H1 (cell line): ENCODE measurements at regions not wholly inside any gene's neighbourhood (a gene's known extent, or its start where the extent isn't known, plus 50 kb on each side); places are given as distances from the start of the nearest gene placed in this dataset.

Source experiments
- CTCF ChIA-PET: fragments of 300-600 bp; sonication (Branson Sonifier 250); formaldehyde crosslinking; loops from one replicate; lab custom pipeline; 2021; ENCODE audit not compliant: partially characterized antibody; lab: Charles Lee
- POLR2A ChIA-PET: fragments of 300-600 bp; sonication (Branson Sonifier 250); formaldehyde crosslinking; loops from one replicate; lab custom pipeline; 2021; ENCODE audit warnings: inconsistent platforms; ENCODE audit not compliant: partially characterized antibody; lab: Charles Lee
- DNase-seq, 2 experiments: peaks; one replicate each; pipeline versions ENCODE4 v3.0.0 to v3.0.0-alpha.2; 2010 to 2022; ENCODE audit warnings: low spot score in 2 of 2, low read depth in 1 of 2, mixed read lengths in 1 of 2
- FAIRE-seq: peaks from 2 replicates; lab custom pipeline; 2011; peaks lifted over from hg19 to GRCh38; lab: Jason Lieb, UNC
- H2AFZ ChIP-seq: 2 replicates; pipeline ENCODE4 v1.8.1; 2012; ENCODE audit warnings: low read length, inconsistent platforms
- H2AK5ac ChIP-seq: 2 replicates; pipeline ENCODE4 v1.6.1; 2013; ENCODE audit warnings: low read depth, low read length
- H2BK120ac ChIP-seq: replicated peaks from 2 replicates; pipeline ENCODE3; 2013; ENCODE audit warnings: low read depth, low read length, inconsistent platforms
- H2BK12ac ChIP-seq: 2 replicates; pipeline ENCODE4 v1.6.1; 2013; ENCODE audit warnings: low read depth, low read length
- H2BK15ac ChIP-seq: 2 replicates; pipeline ENCODE4 v1.6.1; 2013; ENCODE audit warnings: low read length
- H2BK20ac ChIP-seq: 2 replicates; pipeline ENCODE4 v1.6.1; 2013; ENCODE audit warnings: low read length
- H2BK5ac ChIP-seq: 2 replicates; pipeline ENCODE4 v1.6.1; 2013; ENCODE audit warnings: low read depth, low read length
- H3K14ac ChIP-seq: 2 replicates; pipeline ENCODE4 v1.6.1; 2013; ENCODE audit warnings: inconsistent platforms; ENCODE audit not compliant: insufficient read length
- H3K18ac ChIP-seq: 2 replicates; pipeline ENCODE4 v1.6.1; 2013; ENCODE audit warnings: low read length; ENCODE audit errors: extremely low read depth
- H3K23ac ChIP-seq: 2 replicates; pipeline ENCODE4 v1.6.1; 2013; ENCODE audit warnings: inconsistent platforms; ENCODE audit not compliant: insufficient read length
- H3K23me2 ChIP-seq: 2 replicates; pipeline ENCODE4 v1.6.1; 2013; ENCODE audit warnings: low read depth, low read length
- H3K27ac ChIP-seq: 2 replicates; pipeline ENCODE4 v1.6.1; 2011; ENCODE audit warnings: low read depth, low read length, inconsistent platforms
- H3K27me3 ChIP-seq, 4 experiments: replicated peaks in 1 of 4; 1 replicate in 1 of 4; 2 replicates in 3 of 4; pipeline versions ENCODE4 v1.6.1 to v1.8.1; 2011 to 2013; ENCODE audit warnings: low read length in 3 of 4, mild to moderate bottlenecking in 3 of 4, inconsistent platforms in 2 of 4, mixed read lengths in 2 of 4, moderate library complexity in 1 of 4; ENCODE audit not compliant: control insufficient read depth in 3 of 4, insufficient read depth in 3 of 4; ENCODE audit errors: extremely low read depth in 1 of 4
- H3K36me3 ChIP-seq, 4 experiments: 2 replicates each; pipeline versions ENCODE4 v1.6.1 to v1.8.1; 2011 to 2013; ENCODE audit warnings: mild to moderate bottlenecking in 4 of 4, low read length in 3 of 4, moderate library complexity in 2 of 4, control low read depth in 1 of 4, inconsistent platforms in 1 of 4; ENCODE audit not compliant: insufficient read depth in 4 of 4, control insufficient read depth in 2 of 4
- H3K4ac ChIP-seq: replicated peaks from 2 replicates; pipeline ENCODE3; 2013; ENCODE audit warnings: low read length, low read depth, mixed read lengths, inconsistent platforms; ENCODE audit not compliant: insufficient read length
- H3K4me1 ChIP-seq, 4 experiments: replicated peaks in 1 of 4; 1 replicate in 1 of 4; 2 replicates in 3 of 4; pipeline versions ENCODE4 v1.6.1 to v1.8.1; 2011 to 2013; ENCODE audit warnings: low read length in 3 of 4, inconsistent platforms in 2 of 4, mixed read lengths in 1 of 4; ENCODE audit not compliant: insufficient read depth in 4 of 4, control insufficient read depth in 3 of 4
- H3K4me2 ChIP-seq, 2 experiments: 2 replicates each; pipeline versions ENCODE4 v1.6.1 to v1.8.1; 2011 to 2013; ENCODE audit warnings: low read depth in 2 of 2, low read length in 2 of 2, control low read depth in 1 of 2, inconsistent platforms in 1 of 2, mild to moderate bottlenecking in 1 of 2; ENCODE audit not compliant: insufficient read depth in 1 of 2
- H3K4me3 ChIP-seq, 4 experiments: fragments of 200-600, 300-600 bp in 1 of 4; sonication (generic), shearing (Covaris generic), sonication (Bioruptor Twin) in 1 of 4; 2 replicates each; pipeline versions ENCODE4 v1.5.1 to v1.8.1; 2011 to 2016; ENCODE audit warnings: low read length in 4 of 4, low read depth in 3 of 4, control low read depth in 2 of 4, inconsistent platforms in 2 of 4, mild to moderate bottlenecking in 2 of 4, mixed read lengths in 1 of 4, moderate library complexity in 1 of 4; ENCODE audit not compliant: insufficient read depth in 2 of 4; ENCODE audit errors: extremely low read depth in 1 of 4
- H3K56ac ChIP-seq: replicated peaks from 2 replicates; pipeline ENCODE3; 2013; ENCODE audit warnings: low read depth, mild to moderate bottlenecking, mixed read lengths, low read length, inconsistent platforms; ENCODE audit not compliant: insufficient read length
- H3K79me1 ChIP-seq: 2 replicates; pipeline ENCODE4 v1.6.1; 2013; ENCODE audit warnings: low read depth, low read length, control low read depth
- H3K79me2 ChIP-seq, 2 experiments: 2 replicates each; pipeline versions ENCODE4 v1.6.1 to v1.8.1; 2012 to 2013; ENCODE audit warnings: low read length in 2 of 2, mild to moderate bottlenecking in 2 of 2, inconsistent platforms in 1 of 2; ENCODE audit not compliant: insufficient read depth in 2 of 2, control insufficient read depth in 1 of 2
- H3K9ac ChIP-seq, 4 experiments: replicated peaks in 1 of 4; 1 replicate in 1 of 4; 2 replicates in 3 of 4; pipeline versions ENCODE4 v1.6.1 to v1.8.1; 2011 to 2013; ENCODE audit warnings: low read depth in 3 of 4, low read length in 3 of 4, control low read depth in 2 of 4, mild to moderate bottlenecking in 2 of 4, moderate library complexity in 2 of 4, inconsistent platforms in 1 of 4; ENCODE audit errors: extremely low read depth in 1 of 4
- H3K9me3 ChIP-seq, 2 experiments: 2 replicates each; pipeline versions ENCODE4 v1.6.1 to v1.8.1; 2012 to 2013; ENCODE audit warnings: mild to moderate bottlenecking in 2 of 2, moderate library complexity in 2 of 2, control low read depth in 1 of 2, inconsistent platforms in 1 of 2, low read depth in 1 of 2, low read length in 1 of 2, mixed read lengths in 1 of 2; ENCODE audit not compliant: insufficient read depth in 2 of 2
- H4K20me1 ChIP-seq, 2 experiments: replicated peaks in 1 of 2; 2 replicates each; pipeline versions ENCODE3 to v1.8.1; 2011 to 2013; ENCODE audit warnings: inconsistent platforms in 2 of 2, low read length in 2 of 2, mild to moderate bottlenecking in 1 of 2; ENCODE audit not compliant: insufficient read depth in 2 of 2, control insufficient read depth in 1 of 2
- H4K5ac ChIP-seq: 2 replicates; pipeline ENCODE4 v1.6.1; 2013; ENCODE audit warnings: low read length, low read depth, mixed read lengths, inconsistent platforms; ENCODE audit not compliant: insufficient read length
- H4K8ac ChIP-seq: 2 replicates; pipeline ENCODE4 v1.8.0; 2013; ENCODE audit warnings: mild to moderate bottlenecking, moderate library complexity, low read length, inconsistent platforms; ENCODE audit not compliant: insufficient read depth; ENCODE audit errors: extremely low read depth
- H4K91ac ChIP-seq: replicated peaks from 2 replicates; pipeline ENCODE3; 2013; ENCODE audit warnings: low read length, mixed read lengths, inconsistent platforms; ENCODE audit not compliant: insufficient read length
- CBX5 ChIP-seq: fragments of 300-800, 300-1000 bp; sonication (generic); IDR thresholded peaks from 2 replicates; pipeline ENCODE4 v1.7.1; 2016; ENCODE audit warnings: antibody characterized with exemption, low read length, low read depth
- EP300 ChIP-seq, 2 experiments: IDR thresholded peaks; 1 replicate in 1 of 2; 2 replicates in 1 of 2; pipeline ENCODE4 v1.6.1; 2011 to 2012; ENCODE audit warnings: low read depth in 2 of 2, low read length in 2 of 2, mild to moderate bottlenecking in 2 of 2, borderline replicate concordance in 1 of 2, inconsistent platforms in 1 of 2, moderate library complexity in 1 of 2
- FOSL1 ChIP-seq: IDR thresholded peaks from 2 replicates; pipeline ENCODE4 v1.6.1; 2011; ENCODE audit warnings: mild to moderate bottlenecking, low read depth, low read length, moderate library complexity; ENCODE audit not compliant: insufficient read depth
- HDAC6 ChIP-seq: IDR thresholded peaks from one replicate; pipeline ENCODE4 v1.7.1; 2012; ENCODE audit warnings: low read depth, mild to moderate bottlenecking, inconsistent platforms, low read length, moderate library complexity
- JUN ChIP-seq: IDR thresholded peaks from 2 replicates; pipeline ENCODE4 v1.6.1; 2011; ENCODE audit warnings: low read depth, mild to moderate bottlenecking, improper control_type of control experiment, low read length
- JUND ChIP-seq: IDR thresholded peaks from 2 replicates; pipeline ENCODE4 v1.6.1; 2011; ENCODE audit warnings: mild to moderate bottlenecking, improper control_type of control experiment, low read length
- KDM1A ChIP-seq: fragments of 200-600, 300-600 bp; sonication (generic); IDR thresholded peaks from 2 replicates; pipeline ENCODE4 v1.7.1; 2016; ENCODE audit warnings: mild to moderate bottlenecking, low read length, borderline replicate concordance
- NANOG ChIP-seq: IDR thresholded peaks from 2 replicates; pipeline ENCODE4 v1.6.1; 2011; ENCODE audit warnings: low read length, low read depth, mild to moderate bottlenecking, inconsistent platforms; ENCODE audit not compliant: insufficient read depth, poor library complexity, severe bottlenecking
- PHF8 ChIP-seq: fragments of 200-600 bp; sonication (generic); conservative IDR thresholded peaks from 2 replicates; pipeline ENCODE4 v1.7.1; 2012; ENCODE audit warnings: low read depth, mild to moderate bottlenecking, inconsistent platforms, low read length, moderate library complexity
- POLR2A ChIP-seq, 2 experiments: IDR thresholded peaks; 1 replicate in 1 of 2; 2 replicates in 1 of 2; pipeline ENCODE4 v1.6.1; 2011; ENCODE audit warnings: low read depth in 2 of 2, low read length in 2 of 2, mild to moderate bottlenecking in 2 of 2; ENCODE audit errors: control extremely low read depth in 1 of 2
- POU5F1 ChIP-seq: IDR thresholded peaks from 2 replicates; pipeline ENCODE4 v1.6.1; 2011; ENCODE audit warnings: low read depth, mild to moderate bottlenecking, low read length, moderate library complexity
- SP1 ChIP-seq: IDR thresholded peaks from 2 replicates; pipeline ENCODE4 v1.6.1; 2011; ENCODE audit warnings: low read depth, low read length
- YY1 ChIP-seq: IDR thresholded peaks from 2 replicates; pipeline ENCODE4 v1.6.1; 2011; ENCODE audit warnings: low read depth, mild to moderate bottlenecking, low read length
- WGBS, 2 experiments: shearing (Covaris generic) in 1 of 2; methylation state at CpG; one replicate each; pipeline versions ENCODE4 v1.1.6 to v1.1.7; 2013 to 2015; ENCODE audit warnings: low lambda C conversion rate in 2 of 2, mixed read lengths in 2 of 2, inconsistent platforms in 1 of 2, low coverage in 1 of 2, missing lambda C conversion rate in 1 of 2; ENCODE audit not compliant: insufficient replicate concordance in 2 of 2, insufficient coverage in 1 of 2, insufficient read length in 1 of 2; ENCODE audit errors: extremely low coverage in 1 of 2, missing lambda C conversion rate in 1 of 2; 5-methylcytosine and 5-hydroxymethylcytosine counted together
- TF ChIP-seq, protein P1 (sequence below): IDR thresholded peaks from 2 replicates; pipeline ENCODE4 v1.6.1; 2012; ENCODE audit warnings: low read length, inconsistent platforms

GRCh38 chr2:180907731-180908130 lies 72.7 kb upstream of the UBE2E3 start:
- Histone ChIP-seq H2BK5ac (no peak overlapping the region), H4K5ac (no peak overlapping the region), H4K91ac (no peak overlapping the region), H3K14ac (no peak overlapping the region), H4K8ac (no peak overlapping the region), H3K4me3 (no peak overlapping the region), H2BK12ac (no peak overlapping the region), H3K9ac (no peak overlapping the region), H3K27me3 (no peaks in the 10 kb centered on the region), H3K23me2 (no peaks in the 10 kb centered on the region), H2BK15ac (no peak overlapping the region), H3K4me2 (no peak overlapping the region), H2BK120ac (no peak overlapping the region), H2AFZ (0 out of 2 replicates have a peak overlapping the region, but pooled peaks have one; percentile 31), H3K23ac (no peak overlapping the region), H2BK20ac (no peak overlapping the region), H3K36me3 (no peaks in the 10 kb centered on the region), H3K9me3 (no peaks in the 10 kb centered on the region), H2AK5ac (no peak overlapping the region), H3K79me1 (no peaks in the 10 kb centered on the region), H3K56ac (no peak overlapping the region), H3K18ac (no peak overlapping the region), H4K20me1 (no peaks in the 10 kb centered on the region), H3K79me2 (no peaks in the 10 kb centered on the region), H3K27ac (no peak overlapping the region), H3K4ac (no peak overlapping the region), H3K4me1 (peaks cover 0 to 7% (median 4%) of the 10 kb centered on the region in 4 experiments; a peak in 3 of 7 replicates)
- CTCF ChIA-PET, result no interaction called here
- POLR2A ChIA-PET, result no interaction called here
- FAIRE-seq (no peak), DNase-seq (no peak)
- 78% methylated on average over 1 of the region's 1 CpG; no CpG with 5 or more reads in 1 of the 2 experiments for WGBS, 2 experiments
- no peak for TF ChIP-seq EP300 (IDR thresholded peaks at IDR 0.05; ENCODE audit: borderline replicate concordance in 1 of 2, low read depth in 2 of 2, low read length in 2 of 2)
- no peak for TF ChIP-seq POU5F1
- TF ChIP-seq, protein P1, sequence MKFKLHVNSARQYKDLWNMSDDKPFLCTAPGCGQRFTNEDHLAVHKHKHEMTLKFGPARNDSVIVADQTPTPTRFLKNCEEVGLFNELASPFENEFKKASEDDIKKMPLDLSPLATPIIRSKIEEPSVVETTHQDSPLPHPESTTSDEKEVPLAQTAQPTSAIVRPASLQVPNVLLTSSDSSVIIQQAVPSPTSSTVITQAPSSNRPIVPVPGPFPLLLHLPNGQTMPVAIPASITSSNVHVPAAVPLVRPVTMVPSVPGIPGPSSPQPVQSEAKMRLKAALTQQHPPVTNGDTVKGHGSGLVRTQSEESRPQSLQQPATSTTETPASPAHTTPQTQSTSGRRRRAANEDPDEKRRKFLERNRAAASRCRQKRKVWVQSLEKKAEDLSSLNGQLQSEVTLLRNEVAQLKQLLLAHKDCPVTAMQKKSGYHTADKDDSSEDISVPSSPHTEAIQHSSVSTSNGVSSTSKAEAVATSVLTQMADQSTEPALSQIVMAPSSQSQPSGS, result no peak
- no peak for TF ChIP-seq YY1
- no peak for TF ChIP-seq KDM1A
- no peak for TF ChIP-seq JUND
- TF ChIP-seq FOSL1, result no peak
- no peak for TF ChIP-seq HDAC6
- TF ChIP-seq NANOG, result no peak
- no peak for TF ChIP-seq CBX5
- TF ChIP-seq POLR2A (IDR thresholded peaks at IDR 0.05; ENCODE audit: control extremely low read depth in 1 of 2, low read depth in 2 of 2, low read length in 2 of 2), result no peak
- TF ChIP-seq JUN, result no peak
- no peak for TF ChIP-seq PHF8
- no peak for TF ChIP-seq SP1
